Mesenchymal stem cell (in vitro differentiated cells and primary cell): ENCODE measurements at regions not wholly inside any gene's neighbourhood (a gene's known extent, or its start where the extent isn't known, plus 50 kb on each side); places are given as distances from the start of the nearest gene placed in this dataset.

Source experiments
- DNase-seq: peaks from one replicate; pipeline ENCODE4 v3.0.0-alpha.2; 2013
- H2AFZ ChIP-seq: one replicate; pipeline ENCODE4 v1.6.1; 2013; ENCODE audit warnings: low read depth, mild to moderate bottlenecking, control low read depth, inconsistent platforms, low read length, moderate library complexity
- H2AK5ac ChIP-seq: 2 replicates; pipeline ENCODE4 v1.6.1; 2013; ENCODE audit warnings: low read length, moderate library complexity, mild to moderate bottlenecking, inconsistent platforms; ENCODE audit not compliant: severe bottlenecking
- H2BK120ac ChIP-seq: one replicate; pipeline ENCODE4 v1.6.1; 2013; ENCODE audit warnings: low read depth, mild to moderate bottlenecking, inconsistent platforms, low read length, moderate library complexity
- H2BK12ac ChIP-seq, 2 experiments: one replicate each; pipeline ENCODE4 v1.6.1; 2013; ENCODE audit warnings: inconsistent platforms in 2 of 2, low read length in 2 of 2, mild to moderate bottlenecking in 2 of 2, moderate library complexity in 2 of 2, control low read depth in 1 of 2
- H2BK15ac ChIP-seq: one replicate; pipeline ENCODE4 v1.6.1; 2013; ENCODE audit warnings: mild to moderate bottlenecking, low read depth, inconsistent platforms; ENCODE audit not compliant: poor library complexity, severe bottlenecking
- H2BK5ac ChIP-seq: 2 replicates; pipeline ENCODE4 v1.6.1; 2013; ENCODE audit warnings: low read depth, mild to moderate bottlenecking, low read length, control low read depth, inconsistent platforms; ENCODE audit not compliant: poor library complexity, severe bottlenecking
- H3K14ac ChIP-seq, 2 experiments: one replicate each; pipeline ENCODE4 v1.6.1; 2013; ENCODE audit warnings: inconsistent platforms in 2 of 2, low read length in 2 of 2, control low read depth in 1 of 2, mild to moderate bottlenecking in 1 of 2, moderate library complexity in 1 of 2
- H3K18ac ChIP-seq, 2 experiments: one replicate each; pipeline ENCODE4 v1.6.1; 2013; ENCODE audit warnings: inconsistent platforms in 2 of 2, low read length in 2 of 2, control low read depth in 1 of 2, low read depth in 1 of 2, mild to moderate bottlenecking in 1 of 2
- H3K23ac ChIP-seq, 2 experiments: one replicate each; pipeline ENCODE4 v1.6.1; 2013; ENCODE audit warnings: inconsistent platforms in 2 of 2, low read length in 2 of 2, mild to moderate bottlenecking in 2 of 2, moderate library complexity in 2 of 2, control low read depth in 1 of 2
- H3K27ac ChIP-seq: 2 replicates; pipeline ENCODE4 v1.5.1; 2013; ENCODE audit warnings: mild to moderate bottlenecking, moderate library complexity, low read length, control low read depth, inconsistent platforms; ENCODE audit not compliant: poor library complexity, severe bottlenecking
- H3K27me3 ChIP-seq, 2 experiments: 2 replicates each; pipeline versions ENCODE4 v1.6.1 to v1.7.0; 2013; ENCODE audit warnings: low read length in 2 of 2, mild to moderate bottlenecking in 2 of 2, moderate library complexity in 2 of 2, control low read depth in 1 of 2, inconsistent platforms in 1 of 2; ENCODE audit not compliant: control insufficient read depth in 1 of 2, insufficient read depth in 1 of 2
- H3K36me3 ChIP-seq, 2 experiments: 2 replicates each; pipeline versions ENCODE4 v1.6.1 to v1.7.0; 2013; ENCODE audit warnings: low read length in 2 of 2, control low read depth in 1 of 2, inconsistent platforms in 1 of 2, low read depth in 1 of 2, mild to moderate bottlenecking in 1 of 2; ENCODE audit not compliant: insufficient read depth in 2 of 2, control insufficient read depth in 1 of 2
- H3K4ac ChIP-seq, 2 experiments: one replicate each; pipeline ENCODE4 v1.6.1; 2013; ENCODE audit warnings: inconsistent platforms in 2 of 2, low read length in 2 of 2, mild to moderate bottlenecking in 2 of 2, moderate library complexity in 2 of 2, control low read depth in 1 of 2, low read depth in 1 of 2
- H3K4me1 ChIP-seq: 2 replicates; pipeline ENCODE4 v1.6.1; 2013; ENCODE audit warnings: low read depth, low read length, control low read depth; ENCODE audit not compliant: control insufficient read depth, insufficient read depth
- H3K4me2 ChIP-seq: 2 replicates; pipeline ENCODE4 v1.6.1; 2013; ENCODE audit warnings: low read length, mild to moderate bottlenecking, inconsistent platforms; ENCODE audit not compliant: poor library complexity, severe bottlenecking
- H3K4me3 ChIP-seq, 2 experiments: 2 replicates each; pipeline versions ENCODE4 v1.5.1 to v1.7.0; 2013; ENCODE audit warnings: low read length in 2 of 2, mild to moderate bottlenecking in 2 of 2, control low read depth in 1 of 2, low read depth in 1 of 2; ENCODE audit not compliant: insufficient read depth in 1 of 2
- H3K79me1 ChIP-seq: replicated peaks from 2 replicates; pipeline ENCODE4 v1.6.1; 2013; ENCODE audit warnings: mild to moderate bottlenecking, control low read depth, low read length, inconsistent platforms; ENCODE audit not compliant: poor library complexity, severe bottlenecking
- H3K9ac ChIP-seq: 2 replicates; pipeline ENCODE4 v1.7.0; 2013; ENCODE audit warnings: mild to moderate bottlenecking, low read length, moderate library complexity
- H3K9me3 ChIP-seq: 2 replicates; pipeline ENCODE4 v1.7.0; 2013; ENCODE audit warnings: mild to moderate bottlenecking, low read length; ENCODE audit not compliant: control insufficient read depth
- H4K8ac ChIP-seq: one replicate; pipeline ENCODE4 v1.6.1; 2013; ENCODE audit warnings: inconsistent platforms, mild to moderate bottlenecking, low read length, moderate library complexity
- H4K91ac ChIP-seq: one replicate; pipeline ENCODE4 v1.6.1; 2013; ENCODE audit warnings: mild to moderate bottlenecking, low read length, inconsistent platforms
- WGBS: methylation state at CpG from one replicate; pipeline ENCODE4 v1.1.7; 2013; ENCODE audit warnings: mixed read lengths; 5-methylcytosine and 5-hydroxymethylcytosine counted together

GRCh38 chr16:85379041-85380001 is 233.8 kb upstream of the GSE1 start:
- Histone ChIP-seq H3K4me1 (peaks cover 42% of the 10 kb centered on the region), H3K4ac (peak overlapping the region; percentile 75 to 90), H3K23ac (no peak overlapping the region), H4K8ac (peak overlapping the region; percentile 69), H2BK12ac (peak overlapping the region; percentile 73 to 91), H3K36me3 (peaks cover 0 to 16% of the 10 kb centered on the region in 2 experiments), H3K27me3 (no peaks in the 10 kb centered on the region), H2AFZ (no peak overlapping the region), H3K14ac (peak overlapping the region in 1 of 2 experiments; percentile 78), H2BK5ac (no peak overlapping the region), H4K91ac (peak overlapping the region; percentile 88), H3K4me3 (no peak overlapping the region), H3K9me3 (no peaks in the 10 kb centered on the region), H3K27ac (no peak overlapping the region), H2AK5ac (peak overlapping the region; percentile 27), H3K18ac (peak overlapping the region; percentile 41 to 95), H3K4me2 (no peak overlapping the region), H3K9ac (no peak overlapping the region), H2BK15ac (peak overlapping the region; percentile 29), H3K79me1 (peaks cover 21% of the 10 kb centered on the region), H2BK120ac (no peak overlapping the region)
- 91% methylated on average over 15 of the region's 15 CpGs for WGBS
- no peak for DNase-seq

- peaks cover 0 to 16% of the 10 kb centered on the region in 2 experiments for H3K36me3 ChIP-seq
- H4K91ac ChIP-seq, result peak overlapping the region; percentile 88
- peaks cover 43% of the 10 kb centered on the region for H3K4me1 ChIP-seq
- H3K23ac ChIP-seq, result no peak overlapping the region
- no peak overlapping the region for H2AK5ac ChIP-seq
- H3K18ac ChIP-seq, result peak overlapping the region; percentile 41 to 95
- H2BK12ac ChIP-seq, result peak overlapping the region; percentile 73 to 91
- no peak overlapping the region for H3K9ac ChIP-seq
- H3K14ac ChIP-seq, result no peak overlapping the region
- 42% methylated on average over 2 of the region's 2 CpGs for WGBS
- no peak overlapping the region for H2AFZ ChIP-seq
- H3K4me2 ChIP-seq, result no peak overlapping the region
- H2BK5ac ChIP-seq, result no peak overlapping the region
- H2BK120ac ChIP-seq, result peak overlapping the region; percentile 87
- peak overlapping the region; percentile 75 to 90 for H3K4ac ChIP-seq
- no peaks in the 10 kb centered on the region for H3K9me3 ChIP-seq
- no peak for DNase-seq
- H3K27me3 ChIP-seq, result no peaks in the 10 kb centered on the region
- H3K27ac ChIP-seq, result no peak overlapping the region
- peak overlapping the region; percentile 69 for H4K8ac ChIP-seq
- peaks cover 19% of the 10 kb centered on the region for H3K79me1 ChIP-seq
- H3K4me3 ChIP-seq, result no peak overlapping the region
- H2BK15ac ChIP-seq, result no peak overlapping the region
These were observed 233.1 kb upstream of the GSE1 start for GRCh38 chr16:85380002-85380395.

GRCh38 chr16:85380905-85381737 is 232.0 kb upstream of the GSE1 start:
- H3K18ac ChIP-seq, result peak overlapping the region; percentile 87 to 95
- peak overlapping the region; percentile 83 to 89 for H3K4ac ChIP-seq
- H3K23ac ChIP-seq, result peak overlapping the region in 1 of 2 experiments; percentile 19
- no peaks in the 10 kb centered on the region for H3K9me3 ChIP-seq
- H4K8ac ChIP-seq, result peak overlapping the region; percentile 83
- peaks cover 0 to 13% of the 10 kb centered on the region in 2 experiments for H3K36me3 ChIP-seq
- peaks cover 19% of the 10 kb centered on the region for H3K79me1 ChIP-seq
- H3K4me3 ChIP-seq, result no peak overlapping the region
- H3K27me3 ChIP-seq, result no peaks in the 10 kb centered on the region
- peak overlapping the region in 1 of 2 experiments; percentile 49 for H3K14ac ChIP-seq
- H2BK5ac ChIP-seq, result no peak overlapping the region
- H2BK15ac ChIP-seq, result peak overlapping the region; percentile 36
- DNase-seq, result no peak
- peak overlapping the region; percentile 90 for H4K91ac ChIP-seq
- H3K4me2 ChIP-seq, result no peak overlapping the region
- H2BK120ac ChIP-seq, result peak overlapping the region; percentile 55
- H3K27ac ChIP-seq, result peak overlapping the region; percentile 42
- WGBS, result 83% methylated on average over 18 of the region's 19 CpGs
- peaks cover 54% of the 10 kb centered on the region for H3K4me1 ChIP-seq
- no peak overlapping the region for H2AFZ ChIP-seq
- no peak overlapping the region for H2AK5ac ChIP-seq
- H2BK12ac ChIP-seq, result peak overlapping the region; percentile 77 to 97
- peak overlapping the region; percentile 14 for H3K9ac ChIP-seq
